ACC112 (cell line): ENCODE measurements at regions not wholly inside any gene's neighbourhood (a gene's known extent, or its start where the extent isn't known, plus 50 kb on each side); places are given as distances from the start of the nearest gene placed in this dataset.

Experiments
- H2AFZ ChIP-seq: fragments of 200-600 bp; sonication (generic); one replicate; pipeline ENCODE4 v1.6.0; 2017; ENCODE audit warnings: antibody characterized with exemption, low read length; ENCODE audit not compliant: unreplicated experiment
- H3K27ac ChIP-seq: fragments of 200-600 bp; sonication (generic); 2 replicates; pipeline ENCODE4 v1.5.1; 2014; ENCODE audit warnings: low read depth, mild to moderate bottlenecking, antibody characterized with exemption, low read length, moderate library complexity
- H3K27me3 ChIP-seq: fragments of 200-600 bp; sonication (generic); 2 replicates; pipeline ENCODE4 v1.6.1; 2014; ENCODE audit warnings: mild to moderate bottlenecking, antibody characterized with exemption, low read length, moderate library complexity, mixed read lengths; ENCODE audit not compliant: insufficient read depth
- H3K36me3 ChIP-seq: fragments of 200-600 bp; sonication (generic); 2 replicates; pipeline ENCODE4 v1.6.1; 2016; ENCODE audit warnings: mild to moderate bottlenecking, antibody characterized with exemption, low read length, moderate library complexity, mixed read lengths; ENCODE audit not compliant: insufficient read depth
- H3K4me1 ChIP-seq: fragments of 200-600 bp; sonication (generic); one replicate; pipeline ENCODE4 v1.6.1; 2016; ENCODE audit warnings: low read length, mixed read lengths; ENCODE audit not compliant: insufficient read depth, unreplicated experiment, control insufficient read depth
- H3K4me3 ChIP-seq: fragments of 200-600 bp; sonication (generic); 2 replicates; pipeline ENCODE4 v1.5.1; 2014; ENCODE audit warnings: mild to moderate bottlenecking, low read depth, low read length
- H3K79me2 ChIP-seq: fragments of 200-600 bp; sonication (generic); one replicate; pipeline ENCODE4 v1.6.0; 2016; ENCODE audit warnings: low read length; ENCODE audit not compliant: control insufficient read depth, unreplicated experiment, insufficient read depth

GRCh38 chr4:27145597-27145996 is 285.0 kb downstream of the STIM2 start:
- Histone ChIP-seq H2AFZ (no peak overlapping the region), H3K4me3 (no peak overlapping the region), H3K79me2 (no peaks in the 10 kb centered on the region), H3K27ac (no peak overlapping the region), H3K36me3 (no peaks in the 10 kb centered on the region), H3K27me3 (no peaks in the 10 kb centered on the region), H3K4me1 (peaks cover 4% of the 10 kb centered on the region)

- Histone ChIP-seq H3K4me1 (peaks cover 4% of the 10 kb centered on the region), H3K36me3 (no peaks in the 10 kb centered on the region), H2AFZ (no peak overlapping the region), H3K27ac (no peak overlapping the region), H3K79me2 (no peaks in the 10 kb centered on the region), H3K27me3 (no peaks in the 10 kb centered on the region), H3K4me3 (no peak overlapping the region)
Measured at GRCh38 chr4:27148211-27148895, 287.7 kb downstream of the STIM2 start.

- Histone ChIP-seq H3K36me3 (no peaks in the 10 kb centered on the region), H3K27ac (peak overlapping the region; percentile 16; the same call in 1 of the 2 replicates), H3K79me2 (no peaks in the 10 kb centered on the region), H3K27me3 (no peaks in the 10 kb centered on the region), H2AFZ (no peak overlapping the region), H3K4me1 (peaks cover 4% of the 10 kb centered on the region), H3K4me3 (no peak overlapping the region)
Measured at GRCh38 chr4:27149541-27150212, 289.0 kb downstream of the STIM2 start.

GRCh38 chr4:27152703-27153102 is 292.1 kb downstream of the STIM2 start:
- Histone ChIP-seq H2AFZ (no peak overlapping the region), H3K36me3 (no peaks in the 10 kb centered on the region), H3K4me1 (peaks cover 13% of the 10 kb centered on the region), H3K27me3 (no peaks in the 10 kb centered on the region), H3K27ac (no peak overlapping the region), H3K4me3 (no peak overlapping the region), H3K79me2 (no peaks in the 10 kb centered on the region)

- H3K27ac ChIP-seq = no peak overlapping the region
- H3K79me2 ChIP-seq = no peaks in the 10 kb centered on the region
- H3K27me3 ChIP-seq = no peaks in the 10 kb centered on the region
- H3K4me3 ChIP-seq = no peak overlapping the region
- peaks cover 13% of the 10 kb centered on the region for H3K4me1 ChIP-seq
- no peak overlapping the region for H2AFZ ChIP-seq
- H3K36me3 ChIP-seq = no peaks in the 10 kb centered on the region
Measured at GRCh38 chr4:27154706-27155105, 294.1 kb downstream of the STIM2 start.

- H3K79me2 ChIP-seq = no peaks in the 10 kb centered on the region
- no peak overlapping the region for H2AFZ ChIP-seq
- H3K27me3 ChIP-seq = no peaks in the 10 kb centered on the region; the same call in 1 of the 2 replicates
- no peaks in the 10 kb centered on the region for H3K4me1 ChIP-seq
- H3K4me3 ChIP-seq = no peak overlapping the region
- H3K27ac ChIP-seq = no peak overlapping the region
- H3K36me3 ChIP-seq = no peaks in the 10 kb centered on the region
Measured at GRCh38 chr4:27161191-27161590, 300.6 kb downstream of the STIM2 start.

- peaks cover 5% of the 10 kb centered on the region; the same call in 1 of the 2 replicates for H3K27me3 ChIP-seq
Measured at GRCh38 chr4:27168783-27169182, 308.1 kb downstream of the STIM2 start.

GRCh38 chr4:27173280-27173679 is 312.6 kb downstream of the STIM2 start:
- Histone ChIP-seq H3K27ac (no peak overlapping the region), H3K27me3 (peaks cover 5% of the 10 kb centered on the region; the same call in 1 of the 2 replicates), H3K36me3 (no peaks in the 10 kb centered on the region), H2AFZ (no peak overlapping the region), H3K4me3 (no peak overlapping the region), H3K4me1 (no peaks in the 10 kb centered on the region), H3K79me2 (no peaks in the 10 kb centered on the region)

More at GRCh38 chr4:27168783-27169182, 308.1 kb downstream of the STIM2 start:
- Histone ChIP-seq H3K4me1 (no peaks in the 10 kb centered on the region), H3K79me2 (no peaks in the 10 kb centered on the region), H2AFZ (no peak overlapping the region), H3K36me3 (no peaks in the 10 kb centered on the region), H3K27ac (no peak overlapping the region), H3K4me3 (no peak overlapping the region)

GRCh38 chr4:27176400-27176799 is 315.8 kb downstream of the STIM2 start:
- Histone ChIP-seq H3K4me3 (no peak overlapping the region), H3K79me2 (no peaks in the 10 kb centered on the region), H3K27ac (no peak overlapping the region), H2AFZ (no peak overlapping the region), H3K27me3 (no peaks in the 10 kb centered on the region), H3K36me3 (no peaks in the 10 kb centered on the region), H3K4me1 (no peaks in the 10 kb centered on the region)

- Histone ChIP-seq H3K27me3 (no peaks in the 10 kb centered on the region), H3K27ac (no peak overlapping the region), H3K36me3 (no peaks in the 10 kb centered on the region), H3K4me3 (no peak overlapping the region), H3K4me1 (no peaks in the 10 kb centered on the region), H3K79me2 (no peaks in the 10 kb centered on the region), H2AFZ (no peak overlapping the region)
Measured at GRCh38 chr4:27176881-27177280, 316.2 kb downstream of the STIM2 start.

GRCh38 chr4:27178061-27178460 is 317.4 kb downstream of the STIM2 start:
- Histone ChIP-seq H3K27me3 (no peaks in the 10 kb centered on the region), H2AFZ (no peak overlapping the region), H3K27ac (no peak overlapping the region), H3K36me3 (no peaks in the 10 kb centered on the region), H3K4me3 (no peak overlapping the region), H3K4me1 (no peaks in the 10 kb centered on the region), H3K79me2 (no peaks in the 10 kb centered on the region)
